ENCODE measurements at regions not wholly inside any gene's neighbourhood (a gene's known extent, or its start where the extent isn't known, plus 50 kb on each side); places are given as distances from the start of the nearest gene placed in this dataset.

DNA sequence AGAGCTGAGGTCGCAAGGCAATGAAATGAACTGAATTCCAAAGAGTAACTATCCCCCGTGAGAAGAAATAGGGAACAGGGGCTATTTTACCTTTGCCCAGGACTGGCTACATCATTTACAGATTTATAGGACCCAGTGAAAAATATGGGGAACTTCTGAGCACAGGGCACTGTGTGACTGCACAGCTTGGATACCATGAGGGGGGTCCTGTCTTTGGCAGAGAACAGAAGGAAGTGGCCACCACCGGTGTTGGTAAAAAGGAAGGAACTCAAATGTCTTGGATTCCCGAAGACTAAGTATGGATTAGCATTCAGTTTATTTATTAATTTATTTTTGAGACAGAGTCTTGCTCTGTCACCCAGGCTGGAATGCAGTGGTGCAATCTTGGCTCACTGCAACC lies 119.6 kb downstream of the B3GNT2 start:
- TF ChIP-seq POLR2A (IDR thresholded peaks at IDR 0.05) = no peak
- TF ChIP-seq, protein P1, sequence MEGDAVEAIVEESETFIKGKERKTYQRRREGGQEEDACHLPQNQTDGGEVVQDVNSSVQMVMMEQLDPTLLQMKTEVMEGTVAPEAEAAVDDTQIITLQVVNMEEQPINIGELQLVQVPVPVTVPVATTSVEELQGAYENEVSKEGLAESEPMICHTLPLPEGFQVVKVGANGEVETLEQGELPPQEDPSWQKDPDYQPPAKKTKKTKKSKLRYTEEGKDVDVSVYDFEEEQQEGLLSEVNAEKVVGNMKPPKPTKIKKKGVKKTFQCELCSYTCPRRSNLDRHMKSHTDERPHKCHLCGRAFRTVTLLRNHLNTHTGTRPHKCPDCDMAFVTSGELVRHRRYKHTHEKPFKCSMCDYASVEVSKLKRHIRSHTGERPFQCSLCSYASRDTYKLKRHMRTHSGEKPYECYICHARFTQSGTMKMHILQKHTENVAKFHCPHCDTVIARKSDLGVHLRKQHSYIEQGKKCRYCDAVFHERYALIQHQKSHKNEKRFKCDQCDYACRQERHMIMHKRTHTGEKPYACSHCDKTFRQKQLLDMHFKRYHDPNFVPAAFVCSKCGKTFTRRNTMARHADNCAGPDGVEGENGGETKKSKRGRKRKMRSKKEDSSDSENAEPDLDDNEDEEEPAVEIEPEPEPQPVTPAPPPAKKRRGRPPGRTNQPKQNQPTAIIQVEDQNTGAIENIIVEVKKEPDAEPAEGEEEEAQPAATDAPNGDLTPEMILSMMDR (IDR thresholded peaks at IDR 0.05) = no peak
